A549 (cell line): ENCODE measurements at regions not wholly inside any gene's neighbourhood (a gene's known extent, or its start where the extent isn't known, plus 50 kb on each side); places are given as distances from the start of the nearest gene placed in this dataset.

Experiments used
- ATAC-seq, 2 experiments: fragments of 200-7000 bp in 1 of 2; fragments of >200 bp in 1 of 2; cut with Nextera tagmentation in 1 of 2; cut with Tn5 transposase in 1 of 2; 3 replicates each; pipeline versions ENCODE4 v1.8.0 to v1.9.1; 2018 to 2020; ENCODE audit warnings: mild to moderate bottlenecking in 1 of 2, moderate library complexity in 1 of 2
- CTCF ChIA-PET: fragments of 300-600 bp; sonication (Branson Sonifier 250); formaldehyde crosslinking; extraction: SDS; loops from one replicate; lab custom pipeline; 2021; ENCODE audit warnings: antibody characterized with exemption, inconsistent platforms; lab: Yijun Ruan, JAX
- POLR2A ChIA-PET: fragments of 350-600 bp; formaldehyde crosslinking; extraction: SDS; loops from one replicate; lab custom pipeline; 2021; ENCODE audit warnings: antibody characterized with exemption, inconsistent platforms; lab: Yijun Ruan, JAX
- DNase-seq, 2 experiments: peaks; one replicate each; pipeline versions ENCODE4 v3.0.0 to v3.0.0-alpha.2; 2011 to 2016; ENCODE audit warnings: low read depth in 1 of 2, low spot score in 1 of 2
- FAIRE-seq: peaks from 2 replicates; lab custom pipeline; 2011; peaks lifted over from hg19 to GRCh38; lab: Jason Lieb, UNC
- H3K27ac ChIP-seq, 2 experiments: fragments of >200 bp; sonication (Bioruptor Twin); formaldehyde crosslinking; 3 replicates each; pipeline ENCODE4 v1.5.1; 2016 to 2017
- H3K4me1 ChIP-seq: fragments of >200 bp; sonication (Bioruptor Twin); formaldehyde crosslinking; 3 replicates; pipeline ENCODE4 v1.6.1; 2016
- H3K4me2 ChIP-seq: fragments of >200 bp; sonication (Bioruptor Twin); formaldehyde crosslinking; 3 replicates; pipeline ENCODE4 v1.6.1; 2016
- H3K4me3 ChIP-seq: fragments of >200 bp; sonication (Bioruptor Twin); formaldehyde crosslinking; 3 replicates; pipeline ENCODE4 v1.5.1; 2016
- H3K9me3 ChIP-seq: fragments of >200 bp; sonication (Bioruptor Twin); formaldehyde crosslinking; 3 replicates; pipeline ENCODE4 v1.6.1; 2016
- CEBPB ChIP-seq, 2 experiments: fragments of >200 bp in 1 of 2; sonication (Bioruptor Twin) in 1 of 2; formaldehyde crosslinking in 1 of 2; IDR thresholded peaks; 2 replicates each; pipeline ENCODE4 v1.6.1; 2012 to 2016
- CHD2 ChIP-seq: fragments of 150-350 bp; IDR thresholded peaks from 2 replicates; pipeline ENCODE4 v1.6.1; 2014; ENCODE audit warnings: low read length; ENCODE audit not compliant: partially characterized antibody
- E2F6 ChIP-seq: IDR thresholded peaks from 2 replicates; pipeline ENCODE4 v1.6.1; 2012; ENCODE audit warnings: low read depth, borderline replicate concordance
- EHMT2 ChIP-seq: fragments of 200-600 bp; sonication (generic); IDR thresholded peaks from 2 replicates; pipeline ENCODE4 v1.6.1; 2016; ENCODE audit warnings: antibody characterized with exemption, low read depth, mild to moderate bottlenecking, moderate library complexity
- EP300 ChIP-seq, 2 experiments: fragments of >200 bp; sonication (Bioruptor Twin); formaldehyde crosslinking; IDR thresholded peaks; 2 replicates in 1 of 2; 3 replicates in 1 of 2; pipeline ENCODE4 v1.6.1; 2016 to 2017
- ESRRA ChIP-seq: fragments of 150-350 bp; IDR thresholded peaks from 2 replicates; pipeline ENCODE4 v1.6.1; 2014; ENCODE audit warnings: mild to moderate bottlenecking, low read length, borderline replicate concordance
- FOXS1 ChIP-seq: fragments of 250-450 bp; sonication (Bioruptor Pico); IDR thresholded peaks from 2 replicates; pipeline ENCODE4 v1.5.0; 2020; ENCODE audit warnings: mild to moderate bottlenecking, moderate library complexity
- HDAC2 ChIP-seq: fragments of 200-600 bp; sonication (generic); IDR thresholded peaks from 2 replicates; pipeline ENCODE4 v1.6.1; 2016
- HOXB5 ChIP-seq: fragments of 250-450 bp; sonication (Bioruptor Pico); IDR thresholded peaks from 2 replicates; pipeline ENCODE4 v1.5.0; 2020; ENCODE audit warnings: mild to moderate bottlenecking, moderate library complexity
- KDM1A ChIP-seq: fragments of 200-600 bp; sonication (generic); IDR thresholded peaks from 2 replicates; pipeline ENCODE4 v1.6.1; 2016; ENCODE audit warnings: low read depth, mild to moderate bottlenecking
- MAFK ChIP-seq: fragments of 450-650 bp; IDR thresholded peaks from 2 replicates; pipeline ENCODE4 v1.6.1; 2014; ENCODE audit not compliant: partially characterized antibody
- NPAS2 ChIP-seq: fragments of 250-450 bp; sonication (Bioruptor Pico); IDR thresholded peaks from 2 replicates; pipeline ENCODE4 v1.8.0; 2022; ENCODE audit warnings: mild to moderate bottlenecking, moderate library complexity, borderline replicate concordance
- NR3C1 ChIP-seq: fragments of >200 bp; sonication (Bioruptor Twin); formaldehyde crosslinking; IDR thresholded peaks from 3 replicates; pipeline ENCODE4 v1.6.1; 2017
- PHF8 ChIP-seq: fragments of 200-600 bp; sonication (generic); IDR thresholded peaks from 2 replicates; pipeline ENCODE4 v1.6.1; 2016; ENCODE audit warnings: low read depth, mild to moderate bottlenecking, antibody characterized with exemption, moderate library complexity, borderline replicate concordance
- POLR2A ChIP-seq: IDR thresholded peaks from 2 replicates; pipeline ENCODE4 v1.6.1; 2012; ENCODE audit warnings: mild to moderate bottlenecking, low read length
- RAD21 ChIP-seq, 2 experiments: fragments of >200 bp in 1 of 2; sonication (Bioruptor Twin) in 1 of 2; formaldehyde crosslinking in 1 of 2; IDR thresholded peaks in 1 of 2; conservative IDR thresholded peaks in 1 of 2; 2 replicates in 1 of 2; 3 replicates in 1 of 2; pipeline ENCODE4 v1.6.1; 2012 to 2018; ENCODE audit warnings: inconsistent platforms in 1 of 2
- RARB ChIP-seq: fragments of 250-450 bp; sonication (Bioruptor Pico); IDR thresholded peaks from 2 replicates; pipeline ENCODE4 v1.8.0; 2021; ENCODE audit warnings: mild to moderate bottlenecking, moderate library complexity
- RCOR1 ChIP-seq: fragments of 150-350 bp; IDR thresholded peaks from 2 replicates; pipeline ENCODE4 v1.6.1; 2014; ENCODE audit warnings: antibody characterized with exemption, low read length, low read depth
- REST ChIP-seq: fragments of 200-600 bp; sonication (generic); IDR thresholded peaks from 2 replicates; pipeline ENCODE4 v1.6.1; 2016; ENCODE audit warnings: antibody characterized with exemption, mild to moderate bottlenecking, moderate library complexity
- TP53 ChIP-seq: fragments of 250-450 bp; sonication (Bioruptor Pico); IDR thresholded peaks from 2 replicates; pipeline ENCODE4 v1.5.0; 2021; ENCODE audit warnings: mild to moderate bottlenecking, moderate library complexity
- USF2 ChIP-seq: fragments of 450-650 bp; IDR thresholded peaks from 2 replicates; pipeline ENCODE4 v1.6.1; 2014; ENCODE audit warnings: antibody characterized with exemption
- ZFP36 ChIP-seq: fragments of 450-650 bp; IDR thresholded peaks from 2 replicates; pipeline ENCODE4 v1.6.1; 2014; ENCODE audit warnings: borderline replicate concordance; ENCODE audit not compliant: partially characterized antibody
- WGBS: methylation state at CpG from one replicate; pipeline ENCODE4 v1.1.6; 2017; ENCODE audit errors: missing lambda C conversion rate; 5-methylcytosine and 5-hydroxymethylcytosine counted together
- TF ChIP-seq, protein P1 (sequence below): fragments of 250-450 bp; sonication (Bioruptor Pico); IDR thresholded peaks from 2 replicates; pipeline ENCODE4 v1.5.0; 2021; ENCODE audit warnings: mild to moderate bottlenecking, moderate library complexity, borderline replicate concordance

GRCh38 chr11:130601764-130602460, 153.5 kb downstream of the ADAMTS15 start:
- no peaks in the 10 kb centered on the region for H3K9me3 ChIP-seq
- CTCF ChIA-PET = no interaction called here
- ATAC-seq = no peak
- no peak for TF ChIP-seq RARB
- TF ChIP-seq ZFP36 = no peak
- TF ChIP-seq POLR2A = no peak
- no peak for TF ChIP-seq FOXS1 (CRISPR knock-in tag)
- TF ChIP-seq KDM1A = no peak
- TF ChIP-seq REST = no peak
- no peak for TF ChIP-seq CEBPB (IDR thresholded peaks at IDR 0.05)
- no peak for TF ChIP-seq PHF8
- TF ChIP-seq NR3C1 = no peak
- TF ChIP-seq TP53 (CRISPR knock-in tag) = no peak
- no peak for TF ChIP-seq HDAC2
- no peak for TF ChIP-seq CHD2
- TF ChIP-seq ESRRA = no peak
- TF ChIP-seq E2F6 = no peak
- TF ChIP-seq USF2 = no peak
- no peak for FAIRE-seq
- no peaks in the 10 kb centered on the region for H3K4me1 ChIP-seq
- no peak overlapping the region for H3K4me2 ChIP-seq
- H3K27ac ChIP-seq = no peak overlapping the region
- POLR2A ChIA-PET = no interaction called here
- H3K4me3 ChIP-seq = no peak overlapping the region
- DNase-seq = no peak
- WGBS = 95% methylated on average over 15 of the region's 16 CpGs

DNA sequence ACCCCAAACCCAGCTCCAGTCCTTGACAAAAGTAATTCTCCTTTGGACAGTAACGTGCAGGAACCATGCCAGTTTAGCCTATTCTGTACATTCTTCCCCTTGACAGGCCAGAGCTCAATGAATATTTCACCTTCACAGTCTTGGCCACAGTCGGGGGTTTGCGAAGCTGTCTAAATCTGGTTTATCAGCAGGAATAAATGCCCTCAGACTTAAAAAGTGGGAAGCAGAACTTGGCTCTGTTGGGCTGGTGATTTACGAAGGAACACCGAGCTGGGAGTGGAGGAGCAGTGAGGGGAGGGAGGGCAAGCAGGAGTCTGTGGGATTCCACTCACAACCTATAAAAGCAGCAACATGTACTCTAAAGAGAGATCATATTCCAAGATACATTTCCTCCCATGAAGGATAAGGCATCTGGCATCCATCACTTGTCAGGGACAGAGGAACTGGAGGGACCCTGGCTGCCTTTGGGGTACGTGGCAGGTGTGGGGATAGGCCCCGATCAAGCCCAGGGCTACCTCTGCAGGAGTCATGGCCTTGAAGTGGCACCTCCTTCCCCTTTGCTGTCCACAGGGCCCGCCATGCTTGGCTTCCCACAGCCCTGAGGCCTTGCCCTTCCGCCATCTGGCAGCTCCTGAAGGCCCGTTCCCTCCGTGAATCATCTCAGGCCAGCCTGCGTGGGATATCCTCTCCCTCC, 154.3 kb downstream of the ADAMTS15 start:
- no peak overlapping the region for H3K27ac ChIP-seq
- no peak overlapping the region for H3K4me2 ChIP-seq
- TF ChIP-seq EHMT2 = no peak
- no peak for TF ChIP-seq REST
- TF ChIP-seq HOXB5 = no peak
- TF ChIP-seq RAD21 (conservative IDR thresholded peaks at IDR 0.05 in 1 of 2, IDR thresholded peaks at IDR 0.05 in 1 of 2) = no peak
- TF ChIP-seq RCOR1 = no peak
- TF ChIP-seq PHF8 = no peak
- TF ChIP-seq, protein P1, sequence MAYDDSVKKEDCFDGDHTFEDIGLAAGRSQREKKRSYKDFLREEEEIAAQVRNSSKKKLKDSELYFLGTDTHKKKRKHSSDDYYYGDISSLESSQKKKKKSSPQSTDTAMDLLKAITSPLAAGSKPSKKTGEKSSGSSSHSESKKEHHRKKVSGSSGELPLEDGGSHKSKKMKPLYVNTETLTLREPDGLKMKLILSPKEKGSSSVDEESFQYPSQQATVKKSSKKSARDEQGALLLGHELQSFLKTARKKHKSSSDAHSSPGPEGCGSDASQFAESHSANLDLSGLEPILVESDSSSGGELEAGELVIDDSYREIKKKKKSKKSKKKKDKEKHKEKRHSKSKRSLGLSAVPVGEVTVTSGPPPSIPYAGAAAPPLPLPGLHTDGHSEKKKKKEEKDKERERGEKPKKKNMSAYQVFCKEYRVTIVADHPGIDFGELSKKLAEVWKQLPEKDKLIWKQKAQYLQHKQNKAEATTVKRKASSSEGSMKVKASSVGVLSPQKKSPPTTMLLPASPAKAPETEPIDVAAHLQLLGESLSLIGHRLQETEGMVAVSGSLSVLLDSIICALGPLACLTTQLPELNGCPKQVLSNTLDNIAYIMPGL = no peak
- no peak for TF ChIP-seq MAFK
- TF ChIP-seq EP300 (IDR thresholded peaks at IDR 0.05) = no peak
- TF ChIP-seq NR3C1 = no peak
- TF ChIP-seq NPAS2 (CRISPR knock-in tag) = no peak
- no peak for TF ChIP-seq HDAC2
- DNase-seq (no peak), FAIRE-seq (no peak), ATAC-seq (no peak)
- no peaks in the 10 kb centered on the region for H3K9me3 ChIP-seq
- H3K4me3 ChIP-seq = no peak overlapping the region
- H3K4me1 ChIP-seq = no peaks in the 10 kb centered on the region
- 91% methylated on average over 12 of the region's 12 CpGs for WGBS
- POLR2A ChIA-PET = no interaction called here
- CTCF ChIA-PET = no interaction called here
